ENCODE measurements at regions not wholly inside any gene's neighbourhood (a gene's known extent, or its start where the extent isn't known, plus 50 kb on each side); places are given as distances from the start of the nearest gene placed in this dataset.

DNA sequence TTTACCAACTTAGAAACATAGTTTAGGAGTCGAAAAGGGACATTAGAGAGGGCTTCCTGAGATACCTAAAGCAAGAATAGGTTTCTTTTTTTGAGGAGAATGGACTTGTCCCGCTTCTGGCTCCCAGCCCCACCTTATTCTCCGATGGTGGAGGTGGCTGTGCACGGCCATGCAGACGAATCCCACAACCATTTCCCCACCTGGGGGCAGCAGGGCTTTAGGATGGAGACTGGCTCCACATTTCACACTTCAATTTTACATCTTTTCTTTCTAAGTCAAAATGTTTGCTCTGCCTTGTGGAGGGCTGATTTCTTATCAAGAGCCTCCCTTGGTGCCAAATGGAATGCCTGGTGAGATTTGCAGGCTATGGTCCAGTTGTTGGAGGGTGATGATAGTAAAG, 118.5 kb downstream of the GLRX3 start:
- TF ChIP-seq, protein P1, sequence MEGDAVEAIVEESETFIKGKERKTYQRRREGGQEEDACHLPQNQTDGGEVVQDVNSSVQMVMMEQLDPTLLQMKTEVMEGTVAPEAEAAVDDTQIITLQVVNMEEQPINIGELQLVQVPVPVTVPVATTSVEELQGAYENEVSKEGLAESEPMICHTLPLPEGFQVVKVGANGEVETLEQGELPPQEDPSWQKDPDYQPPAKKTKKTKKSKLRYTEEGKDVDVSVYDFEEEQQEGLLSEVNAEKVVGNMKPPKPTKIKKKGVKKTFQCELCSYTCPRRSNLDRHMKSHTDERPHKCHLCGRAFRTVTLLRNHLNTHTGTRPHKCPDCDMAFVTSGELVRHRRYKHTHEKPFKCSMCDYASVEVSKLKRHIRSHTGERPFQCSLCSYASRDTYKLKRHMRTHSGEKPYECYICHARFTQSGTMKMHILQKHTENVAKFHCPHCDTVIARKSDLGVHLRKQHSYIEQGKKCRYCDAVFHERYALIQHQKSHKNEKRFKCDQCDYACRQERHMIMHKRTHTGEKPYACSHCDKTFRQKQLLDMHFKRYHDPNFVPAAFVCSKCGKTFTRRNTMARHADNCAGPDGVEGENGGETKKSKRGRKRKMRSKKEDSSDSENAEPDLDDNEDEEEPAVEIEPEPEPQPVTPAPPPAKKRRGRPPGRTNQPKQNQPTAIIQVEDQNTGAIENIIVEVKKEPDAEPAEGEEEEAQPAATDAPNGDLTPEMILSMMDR (IDR thresholded peaks at IDR 0.05), result no peak
- no peak for TF ChIP-seq POLR2A (IDR thresholded peaks at IDR 0.05)
- no peak for TF ChIP-seq EP300 (IDR thresholded peaks at IDR 0.05)

Data from ovary (tissue), 3 donors.